ENCODE measurements at regions not wholly inside any gene's neighbourhood (a gene's known extent, or its start where the extent isn't known, plus 50 kb on each side); places are given as distances from the start of the nearest gene placed in this dataset.

DNA sequence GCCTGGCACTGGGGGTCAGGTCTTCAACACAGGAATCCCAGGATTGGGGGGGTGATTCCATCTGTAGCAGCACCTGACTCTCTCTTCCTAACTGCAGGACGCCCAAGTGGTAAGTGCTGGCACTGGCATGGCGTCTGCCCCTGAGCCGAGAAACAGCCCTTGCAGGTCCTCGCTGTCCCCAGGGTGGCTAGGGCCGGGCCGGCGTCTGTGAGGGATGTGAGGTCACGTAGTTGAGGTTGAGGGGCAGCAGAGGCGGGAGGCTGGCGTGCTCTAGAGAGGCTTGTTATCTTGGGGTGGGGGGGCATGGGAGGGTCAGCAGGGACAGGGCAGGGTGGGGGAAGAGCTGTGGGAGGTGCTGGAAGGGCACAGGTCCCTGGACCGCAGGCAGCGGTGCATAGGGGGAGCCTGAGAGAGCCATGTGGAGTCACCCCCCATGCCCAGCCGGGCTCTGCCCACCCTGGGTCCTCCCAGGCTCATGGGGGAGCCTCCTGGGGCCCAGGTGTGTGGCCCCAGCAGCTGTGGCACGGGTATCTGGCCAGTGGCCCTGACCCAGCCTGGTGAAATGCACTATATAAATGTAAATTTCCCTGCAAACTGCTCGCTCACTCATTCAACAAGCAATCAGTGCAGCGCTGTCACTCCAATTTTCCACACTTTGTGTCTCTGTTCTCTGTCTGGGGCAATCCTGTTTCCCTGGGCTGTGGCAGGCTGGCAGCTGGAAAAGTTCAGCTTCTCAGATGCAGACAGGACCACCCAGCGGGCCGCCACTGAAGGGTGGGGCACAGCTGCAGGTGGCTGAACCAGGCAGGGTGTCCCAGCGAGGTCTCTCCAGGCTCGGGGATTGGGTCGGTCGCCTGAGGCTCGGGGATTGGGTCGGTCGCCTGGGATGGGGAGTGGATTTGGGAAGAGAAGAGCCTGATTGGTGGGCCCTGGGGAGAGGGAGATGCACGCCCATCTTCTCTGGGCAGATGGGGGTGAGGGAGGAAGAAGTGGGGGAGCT, 102.2 kb upstream of the NKX1-1 start:
- DNase-seq, result no peak

DNA sequence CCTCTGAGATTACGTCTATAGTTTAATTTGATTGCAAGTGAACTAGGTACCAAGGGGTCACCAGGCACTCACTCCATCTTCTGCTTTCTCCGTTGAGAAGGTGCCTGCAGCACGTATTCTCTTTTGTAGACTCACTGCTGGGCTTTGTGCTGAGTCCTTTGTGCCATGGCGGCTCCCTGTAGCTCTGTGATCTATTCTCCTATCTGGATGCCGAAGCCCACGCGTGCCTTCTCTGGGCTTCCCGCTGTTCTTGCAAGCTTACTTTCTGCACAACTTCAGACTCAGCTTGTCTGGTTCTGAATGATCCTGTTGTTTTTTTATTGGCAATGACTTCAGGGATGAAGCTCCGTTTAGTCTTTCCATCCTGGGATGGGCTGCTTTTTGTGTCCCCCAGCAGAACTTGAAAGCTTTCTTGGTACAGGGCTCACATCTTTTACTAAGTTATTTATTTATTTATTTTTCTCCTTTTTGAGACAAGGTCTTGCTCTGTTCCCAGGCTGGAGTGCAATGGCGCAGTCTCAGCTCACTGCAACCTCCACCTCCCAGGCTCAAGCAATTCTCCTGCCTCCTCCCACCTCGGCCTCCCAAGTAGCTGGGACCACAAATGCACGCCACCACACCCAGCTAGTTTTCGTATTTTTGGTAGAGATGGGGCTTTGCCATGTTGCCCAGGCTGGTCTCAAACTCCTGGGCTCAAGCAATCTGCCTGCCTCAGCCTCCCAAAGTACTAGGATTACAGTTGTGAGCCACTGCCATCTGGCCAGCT, 100.9 kb upstream of the NKX1-1 start:
- no peak for DNase-seq

DNA sequence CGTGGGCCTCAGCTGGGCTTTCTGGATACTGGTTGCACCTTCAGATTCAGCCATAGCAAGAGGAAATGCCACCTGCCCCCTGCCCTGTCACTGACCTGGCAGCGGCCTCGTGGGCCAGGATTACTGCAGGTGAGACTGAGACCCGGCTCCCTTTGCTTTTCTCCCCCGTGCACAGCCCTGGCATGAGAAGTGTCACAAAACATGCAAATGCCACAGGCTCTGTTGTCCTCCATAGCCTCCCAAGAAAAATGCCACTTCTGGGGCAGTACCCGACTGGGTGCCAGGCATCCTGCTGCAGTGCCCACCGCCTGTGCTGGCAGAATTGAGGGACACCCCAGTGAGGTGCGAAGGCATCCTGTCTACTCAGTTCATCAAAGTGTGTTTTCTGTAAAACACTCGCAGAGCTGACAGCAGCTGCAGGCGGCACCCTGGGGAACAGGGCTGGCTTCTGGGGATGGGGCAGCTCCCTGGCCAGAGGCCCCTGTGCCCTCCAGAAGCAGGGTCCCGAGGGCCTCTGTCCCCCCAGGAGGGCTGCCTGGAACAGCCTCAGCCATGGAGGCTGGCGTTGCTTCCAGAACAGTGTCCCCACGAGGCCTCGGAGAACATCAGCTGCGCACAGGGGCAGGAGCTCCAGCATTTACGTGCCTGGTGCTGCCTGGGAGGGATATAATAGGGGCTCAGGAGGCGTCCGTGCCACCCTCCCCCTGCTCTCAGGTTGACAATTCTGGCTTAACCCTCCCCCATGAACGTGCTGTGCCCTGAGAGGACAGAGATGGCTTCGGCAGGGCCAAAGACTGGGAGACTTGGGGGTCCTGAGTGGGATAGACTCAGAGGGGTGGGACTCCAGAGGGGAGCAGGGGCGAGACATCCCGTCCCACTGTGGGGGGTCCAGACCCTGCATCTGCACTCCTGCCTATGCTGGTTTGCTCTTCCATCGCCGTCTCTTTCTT, 99.5 kb upstream of the NKX1-1 start:
- DNase-seq, result no peak

DNA sequence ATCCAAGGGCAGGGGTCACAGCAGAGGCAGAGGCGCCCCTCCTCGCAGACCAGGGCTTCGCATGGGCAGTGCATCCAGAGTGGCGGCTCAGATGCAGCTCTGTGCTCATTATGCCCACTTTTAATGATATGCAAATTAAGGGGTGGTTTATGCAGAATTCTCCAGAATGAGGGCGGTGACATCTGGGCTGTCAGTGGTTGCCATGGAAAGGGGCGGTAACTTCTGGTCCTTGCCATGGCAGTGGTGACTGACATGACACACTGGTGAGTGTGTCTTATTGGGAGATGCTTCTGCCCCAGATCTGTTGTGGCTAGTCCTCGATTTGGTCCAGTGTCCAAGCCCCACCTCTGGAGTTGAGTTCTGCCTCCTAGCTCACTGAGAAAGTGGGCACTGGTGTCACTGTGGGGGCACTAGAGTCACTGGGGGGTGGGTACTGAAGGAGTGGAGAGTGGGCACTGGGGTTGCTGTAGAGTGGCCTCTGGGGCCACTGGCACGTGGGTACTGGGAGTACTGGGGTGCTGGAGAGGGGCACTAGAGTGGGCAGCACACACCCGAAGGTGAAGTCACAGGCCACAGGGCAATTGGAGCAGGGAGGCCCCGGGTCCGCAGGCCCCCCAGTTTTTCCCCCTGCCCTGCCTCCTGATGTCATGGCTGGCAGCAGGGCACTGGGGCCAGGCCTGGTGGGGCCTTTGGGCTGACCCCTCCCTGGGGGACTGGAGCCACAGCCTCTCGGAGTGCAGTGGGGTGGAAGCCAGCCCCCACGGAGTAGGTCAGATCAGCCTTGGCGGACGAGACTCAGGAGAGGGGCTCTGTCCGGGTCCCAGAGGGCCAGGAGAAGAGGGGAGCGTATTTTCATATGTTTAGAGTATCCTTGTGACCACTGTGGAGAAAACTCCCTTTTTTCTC, 98.6 kb upstream of the NKX1-1 start:
- DNase-seq, result no peak

DNA sequence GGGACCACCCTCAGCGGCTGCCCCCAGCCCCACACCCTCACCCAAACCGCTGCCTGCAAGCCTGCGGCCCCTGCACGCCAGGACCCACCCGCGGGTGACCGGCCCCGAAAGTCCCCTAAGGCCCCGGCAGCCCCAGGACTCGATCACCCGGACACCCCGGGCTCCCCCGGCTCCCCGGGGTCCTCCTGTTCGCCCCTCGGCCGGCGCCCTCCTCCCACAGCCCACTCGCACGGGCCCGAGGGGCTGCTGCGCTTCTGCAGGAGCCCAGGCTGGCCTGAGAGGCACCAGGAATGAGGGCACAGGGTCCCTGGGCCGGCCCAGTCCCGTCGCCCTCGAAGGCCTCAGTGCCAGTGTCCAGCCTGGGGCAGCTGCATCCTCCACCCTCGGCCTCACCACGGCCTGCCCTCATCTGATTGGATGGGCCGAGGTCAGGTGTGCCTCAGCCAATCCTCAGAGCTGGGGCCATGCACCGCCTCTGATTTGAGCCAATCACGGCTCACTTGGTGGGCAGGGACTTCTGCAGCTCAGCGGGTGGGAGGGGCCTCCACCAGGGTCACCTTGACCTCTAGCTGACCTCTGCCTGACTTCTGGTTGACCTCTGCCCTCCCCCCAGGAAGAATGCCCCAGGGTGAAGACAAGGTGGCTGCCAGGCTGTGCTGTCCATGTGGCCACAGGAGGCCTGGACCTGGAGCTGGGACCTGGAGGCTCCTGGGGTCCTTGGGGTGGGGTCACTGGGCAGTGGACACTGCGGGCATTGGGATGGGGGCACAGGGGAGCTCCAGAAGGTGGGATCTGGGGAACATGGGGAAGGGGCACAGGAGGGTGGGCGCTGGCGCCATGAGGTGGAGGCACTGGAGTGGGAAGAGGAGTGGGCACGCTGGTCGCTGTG, 97.6 kb upstream of the NKX1-1 start:
- DNase-seq, result no peak

DNA sequence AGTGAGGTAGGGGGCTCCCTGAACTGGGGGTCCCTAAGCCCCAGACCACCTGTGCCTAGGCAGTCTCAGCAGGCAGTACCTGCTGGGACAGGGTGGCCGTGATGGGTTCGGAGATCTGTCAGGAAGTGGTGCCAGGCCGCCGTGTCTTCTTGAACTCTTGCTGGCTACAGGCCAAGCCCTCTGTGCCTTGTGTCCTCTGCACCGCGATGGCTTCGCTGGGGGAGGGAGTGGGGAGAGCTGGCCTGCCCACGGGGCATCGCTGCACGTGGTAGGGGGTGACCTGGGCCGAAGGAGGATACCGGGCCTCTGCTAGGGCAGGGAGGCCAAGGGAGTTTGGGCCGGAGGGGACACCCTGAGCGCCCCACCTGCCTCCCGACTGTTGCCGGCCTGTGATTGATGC, 96.7 kb upstream of the NKX1-1 start:
- no peak for DNase-seq

DNA sequence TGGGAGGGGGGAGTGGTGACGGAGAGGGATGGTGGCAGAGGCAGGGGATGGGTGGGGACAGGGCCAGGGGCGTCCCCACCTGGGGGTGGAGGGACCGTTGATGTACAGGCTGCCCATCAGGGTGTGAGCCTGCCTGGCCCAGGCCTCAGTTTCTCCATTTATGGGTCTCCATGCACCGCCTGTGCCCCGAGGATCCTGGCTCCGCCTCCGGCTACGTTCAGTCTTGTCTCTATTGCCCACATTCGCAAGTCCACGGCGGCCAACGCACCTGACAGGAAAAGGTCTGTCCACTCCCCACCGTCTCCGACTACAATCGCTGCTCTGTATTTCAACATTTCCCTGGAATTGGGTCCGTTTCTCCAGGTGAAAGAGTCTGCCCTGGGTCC, 96.3 kb upstream of the NKX1-1 start:
- DNase-seq, result no peak

DNA sequence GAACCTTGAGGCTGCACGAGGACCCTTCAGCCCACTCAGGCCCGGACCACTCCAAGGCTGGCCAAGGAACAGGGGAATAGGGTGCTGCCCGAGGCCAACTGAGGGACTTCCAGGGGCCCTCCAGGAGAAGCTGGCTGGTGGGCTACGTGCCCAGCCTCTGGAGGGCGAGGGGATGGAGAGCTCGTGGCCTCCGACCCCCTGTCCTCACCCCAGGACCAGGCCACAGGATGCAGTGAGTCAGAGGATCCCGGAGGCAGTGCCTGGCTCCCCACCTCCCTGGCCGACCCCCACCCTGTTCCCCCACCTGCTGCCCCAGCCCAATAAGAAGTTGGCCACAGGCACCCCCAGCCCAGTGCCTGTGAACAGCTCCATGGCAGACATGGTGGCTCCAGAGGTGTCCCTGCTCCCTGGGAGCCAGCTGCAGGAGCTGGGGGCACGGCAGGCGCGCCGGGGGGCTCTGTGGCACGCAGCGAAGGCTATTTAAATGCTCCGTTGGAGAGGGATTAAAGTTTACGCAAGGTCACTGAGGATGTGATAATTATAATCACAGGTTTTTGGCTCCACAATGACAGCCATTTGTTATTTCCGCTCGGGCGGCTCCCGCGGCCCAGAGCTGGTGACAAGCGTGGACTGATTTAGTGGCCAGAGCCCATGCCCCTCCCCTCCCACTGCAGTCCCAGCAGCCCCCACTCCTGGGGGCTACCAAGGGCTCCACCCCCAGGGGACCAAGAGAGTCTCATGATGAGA, 95.7 kb upstream of the NKX1-1 start:
- no peak for DNase-seq

DNA sequence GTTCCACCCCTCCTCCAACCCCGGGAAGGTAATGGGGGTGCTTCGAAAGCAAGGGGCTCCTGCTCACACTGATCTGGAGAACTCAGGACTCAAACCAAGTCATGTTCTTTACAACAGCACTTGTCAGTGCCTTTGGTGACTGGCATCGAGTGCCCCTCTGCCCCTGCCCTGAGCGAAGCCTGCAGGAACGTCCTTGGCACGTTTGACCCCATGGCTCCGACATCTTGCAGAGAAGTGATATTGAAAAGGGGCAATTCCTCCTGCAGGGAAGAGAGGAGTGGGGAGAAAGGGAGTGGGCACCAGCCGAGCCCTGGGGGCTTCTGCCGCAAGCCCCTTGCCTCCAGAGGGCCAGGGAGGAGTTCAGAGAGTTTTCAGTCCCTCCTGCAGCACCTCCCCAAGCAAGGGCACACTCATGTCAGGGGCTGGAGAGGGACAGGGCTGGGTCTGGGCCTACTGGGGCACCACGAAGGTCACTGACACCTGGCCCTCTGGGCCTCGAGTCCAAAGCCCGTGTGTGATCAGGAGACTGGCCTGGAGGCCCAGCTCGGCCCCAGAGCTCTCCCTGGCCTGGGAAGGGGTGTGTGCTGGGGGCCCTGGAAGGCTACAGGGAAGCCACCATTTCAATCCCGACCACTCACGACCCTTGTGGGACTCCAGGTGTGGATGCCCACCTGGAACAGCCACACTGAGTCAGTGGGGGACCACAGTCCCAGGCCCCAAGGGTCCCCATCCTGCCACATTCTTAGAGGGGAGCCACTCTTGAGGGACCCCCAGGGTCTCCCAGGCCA, 94.9 kb upstream of the NKX1-1 start:
- no peak for DNase-seq

DNA sequence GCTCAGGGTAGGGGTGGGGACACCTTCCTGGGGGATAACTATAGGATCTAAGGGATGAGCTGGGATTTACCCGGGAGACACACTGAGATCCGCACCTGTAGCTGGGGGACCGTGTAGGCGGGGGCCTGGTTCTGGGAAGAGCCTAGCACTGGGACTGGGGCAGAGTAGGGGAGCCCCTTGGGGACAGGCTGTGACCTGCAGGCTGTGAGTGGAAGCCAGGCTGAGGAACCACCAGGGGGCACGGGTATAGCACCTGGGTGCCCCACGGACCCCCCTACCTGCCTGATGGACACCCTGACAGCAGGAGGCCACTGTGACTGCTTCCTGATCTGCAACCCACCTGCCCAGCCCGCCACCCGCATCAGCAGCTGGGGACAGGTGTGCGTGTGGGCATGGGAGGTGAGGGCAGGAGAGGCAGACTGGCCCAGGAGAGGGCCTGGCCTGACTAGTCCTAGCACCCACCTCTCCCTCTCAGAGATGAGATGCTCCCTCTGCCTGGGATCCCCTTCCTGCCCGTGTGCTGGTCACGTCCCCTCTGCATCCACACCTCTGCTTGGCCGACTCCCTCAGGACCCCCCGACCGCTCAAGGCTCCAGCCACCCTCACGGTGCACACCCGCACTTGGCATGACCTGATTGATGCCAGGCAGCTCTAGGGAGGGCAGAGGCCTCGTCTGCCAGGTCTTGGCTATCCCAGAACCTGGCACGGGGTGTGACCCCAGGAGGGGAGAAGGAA, 94.2 kb upstream of the NKX1-1 start:
- DNase-seq, result no peak

DNA sequence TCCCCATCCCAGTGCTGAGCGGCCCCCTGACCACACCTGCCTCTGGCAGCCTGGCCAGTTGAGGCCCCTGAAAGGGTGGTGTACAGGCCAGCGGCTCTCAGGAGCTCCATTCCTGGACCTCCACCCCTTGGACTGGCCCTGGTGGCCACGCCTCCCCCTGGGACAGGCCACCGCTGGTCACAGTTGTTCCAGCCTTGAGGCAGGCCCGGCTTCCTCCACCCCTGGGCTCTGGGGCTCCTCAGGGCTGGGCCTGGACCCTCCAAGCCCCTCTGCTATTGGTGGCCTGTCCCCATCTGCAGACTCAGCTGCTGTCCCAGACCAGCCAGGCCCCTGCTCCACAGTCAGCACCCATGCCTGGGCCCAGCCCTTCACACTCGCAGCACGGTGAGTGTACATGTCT, 93.2 kb upstream of the NKX1-1 start:
- no peak for DNase-seq

DNA sequence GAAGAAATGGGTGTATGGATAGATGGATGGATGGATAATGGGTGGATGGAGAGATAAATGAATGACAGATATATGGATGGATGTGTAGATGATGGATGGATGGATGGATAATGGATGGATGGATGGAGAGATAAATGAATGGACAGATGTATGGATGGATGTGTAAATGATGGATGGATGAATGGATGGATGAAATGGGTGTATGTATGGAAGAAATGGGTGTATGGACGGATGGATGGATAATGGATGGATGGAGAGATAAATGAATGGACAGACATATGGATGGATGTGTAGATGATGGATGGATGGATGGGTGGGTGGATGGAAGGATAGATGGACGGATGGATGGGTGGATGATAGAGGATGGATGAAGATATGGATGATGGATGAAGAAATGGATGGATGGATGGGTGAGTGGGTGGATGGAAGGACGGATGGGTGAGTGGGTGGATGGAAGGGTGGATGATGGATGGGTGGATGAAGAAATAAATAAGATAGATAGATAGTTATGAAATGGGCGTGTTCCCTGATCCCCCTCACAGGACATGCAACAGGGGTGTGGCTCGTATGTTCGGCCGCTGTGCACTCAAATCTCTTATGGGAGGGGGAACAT, 91.1 kb upstream of the NKX1-1 start:
- no peak for DNase-seq

DNA sequence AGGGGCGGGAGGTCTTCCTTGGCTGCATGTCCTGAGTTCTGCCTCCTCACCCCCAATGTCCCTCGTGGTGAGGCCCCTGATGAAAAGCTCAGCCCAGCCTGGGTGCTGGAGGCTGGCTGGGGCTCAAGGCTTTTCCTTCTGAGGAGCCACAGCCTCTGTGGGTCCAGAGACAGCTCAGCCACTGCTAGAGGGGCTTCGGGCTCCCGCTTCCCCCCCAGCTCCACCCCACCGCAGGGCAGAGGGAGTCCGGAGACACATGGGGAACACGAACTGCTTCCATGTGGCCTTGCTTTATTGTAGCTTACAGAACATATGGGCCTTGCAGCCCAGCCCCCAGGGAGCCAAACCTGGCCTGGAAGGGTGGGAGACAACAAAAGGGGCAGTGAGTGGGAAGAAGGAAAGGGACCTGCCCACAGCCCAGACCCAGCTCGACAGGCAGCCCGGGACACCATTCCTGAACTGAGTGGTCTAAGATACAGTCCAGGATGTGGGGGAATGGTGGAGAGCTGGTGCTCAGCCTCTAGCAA, 89.9 kb upstream of the NKX1-1 start:
- no peak for DNase-seq

DNA sequence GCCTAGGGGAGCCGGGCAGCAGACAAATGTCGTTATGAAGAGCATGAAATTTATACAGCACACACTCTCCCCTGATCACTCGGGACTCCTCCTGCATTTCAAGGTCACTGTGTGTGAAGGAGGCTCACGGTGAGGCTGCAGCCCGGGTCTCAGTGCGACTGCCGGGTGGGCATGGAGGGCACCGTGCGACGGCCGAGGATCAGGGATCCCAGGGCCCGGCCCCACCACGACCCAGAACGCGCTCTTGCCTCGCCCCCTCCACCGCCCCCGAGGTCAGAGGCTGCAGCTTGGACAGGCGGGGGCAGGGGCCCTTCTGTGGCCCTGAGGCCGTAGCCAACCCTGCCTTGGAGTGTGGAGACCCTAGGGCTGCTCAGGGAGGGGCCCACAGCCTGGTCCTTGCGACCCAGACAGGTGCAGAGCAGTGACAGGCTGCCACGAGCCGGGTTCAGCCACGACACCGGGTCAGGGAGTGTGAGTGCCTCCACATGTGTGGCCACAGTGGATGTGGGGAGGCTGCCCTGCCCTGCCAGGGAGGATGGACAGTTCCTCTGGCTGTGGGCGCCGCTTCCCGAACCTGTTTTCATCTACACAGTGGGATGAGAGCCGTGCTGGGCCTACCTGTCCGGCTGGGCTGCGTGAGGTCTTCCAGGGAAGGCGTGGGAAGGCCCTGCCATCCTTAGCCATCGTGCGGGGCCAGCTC, 89.3 kb upstream of the NKX1-1 start:
- DNase-seq, result no peak

DNA sequence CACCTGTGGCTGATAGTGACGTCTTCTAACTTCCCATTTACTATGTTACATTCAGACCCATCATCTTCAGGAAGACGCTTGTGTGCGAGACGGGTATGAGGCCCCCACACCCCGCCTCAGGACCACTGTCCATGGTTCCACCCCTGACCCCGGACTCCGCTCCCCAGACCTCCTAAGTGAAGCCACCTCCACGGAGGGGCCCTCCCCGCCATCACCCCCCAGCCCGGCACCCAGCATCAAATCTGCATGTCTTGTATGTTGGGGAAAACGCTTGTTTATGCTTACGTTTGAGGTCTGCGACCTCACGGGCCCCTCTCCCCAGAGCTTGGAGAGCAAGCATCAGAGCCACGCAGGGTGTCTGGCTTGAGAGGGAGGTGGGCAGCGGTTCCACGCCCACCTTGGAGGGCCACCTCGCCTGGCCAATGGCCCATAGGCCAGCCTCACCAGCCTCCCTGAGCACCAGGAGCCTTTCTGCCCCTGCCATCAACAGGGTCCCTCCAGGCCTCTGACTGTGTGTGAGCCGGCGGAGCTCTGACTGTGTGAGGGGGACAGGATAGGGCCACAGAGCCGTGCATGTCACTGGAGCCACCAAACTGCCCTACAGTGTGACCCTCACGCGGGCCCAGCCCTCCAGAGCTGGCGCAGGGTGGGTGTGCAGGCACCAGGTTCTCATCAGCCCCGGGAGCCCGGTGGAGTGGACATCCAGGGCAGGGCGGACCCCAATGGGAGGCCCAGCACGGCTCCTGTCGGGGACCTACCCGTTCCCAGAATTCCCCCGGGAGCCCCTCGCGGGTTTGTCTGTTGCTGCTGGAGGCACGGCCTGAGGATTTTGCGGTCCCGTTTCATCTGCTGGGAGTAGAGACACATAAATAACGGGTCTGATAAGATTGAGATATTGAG, 88.4 kb upstream of the NKX1-1 start:
- no peak for DNase-seq
